GM19351 (cell line): ENCODE measurements at regions not wholly inside any gene's neighbourhood (a gene's known extent, or its start where the extent isn't known, plus 50 kb on each side); places are given as distances from the start of the nearest gene placed in this dataset.
A peak's percentile ranks its signal among the peaks of the same experiment; 100 is the strongest.
"Not testable (repeated sequence)": the region's sequence is repeated elsewhere in the genome, so short reads cannot be mapped to it uniquely, and the experiment has no call there.

ENCODE experiments used
- ATAC-seq: cut with Tn5 transposase; IDR thresholded peaks from one replicate; pipeline ENCODE4 v1.9.1; 2021; ENCODE audit warnings: mild to moderate bottlenecking, moderate library complexity; ENCODE audit not compliant: unreplicated experiment

GRCh38 chr12:9543341-9543740, 64.4 kb downstream of the KLRB1 start:
- ATAC-seq, result not testable (repeated sequence)

GRCh38 chr12:9542827-9543226, 64.9 kb downstream of the KLRB1 start:
- not testable (repeated sequence) for ATAC-seq

GRCh38 chr12:9515925-9516324, 91.8 kb downstream of the KLRB1 start:
- peak; percentile 61 for ATAC-seq

- not testable (repeated sequence) for ATAC-seq
Measured at GRCh38 chr12:9512695-9513094, 95.0 kb downstream of the KLRB1 start.

GRCh38 chr12:9510392-9511011, 97.2 kb downstream of the KLRB1 start:
- not testable (repeated sequence) for ATAC-seq

GRCh38 chr12:9509464-9510161, 98.1 kb downstream of the KLRB1 start:
- no peak for ATAC-seq

- no peak for ATAC-seq
Measured at GRCh38 chr12:9506746-9507145, 101.0 kb downstream of the KLRB1 start.

GRCh38 chr12:9503384-9503783, 104.3 kb downstream of the KLRB1 start:
- peak; percentile 58 for ATAC-seq

- ATAC-seq, result not testable (repeated sequence)
Measured at GRCh38 chr12:9502845-9503244, 104.9 kb downstream of the KLRB1 start.

GRCh38 chr12:9493325-9493724, 114.4 kb downstream of the KLRB1 start:
- not testable (repeated sequence) for ATAC-seq

- ATAC-seq, result not testable (repeated sequence)
Measured at GRCh38 chr12:9481289-9481688, 126.4 kb downstream of the KLRB1 start.

GRCh38 chr12:9474197-9474596, 133.5 kb downstream of the KLRB1 start:
- not testable (repeated sequence) for ATAC-seq

GRCh38 chr12:9473638-9474037, 134.1 kb downstream of the KLRB1 start:
- ATAC-seq, result not testable (repeated sequence)

- not testable (repeated sequence) for ATAC-seq
Measured at GRCh38 chr12:9471501-9471900, 136.2 kb downstream of the KLRB1 start.

GRCh38 chr12:9470367-9470766, 137.3 kb downstream of the KLRB1 start:
- ATAC-seq, result peak; percentile 42

GRCh38 chr12:9469956-9470355, 137.8 kb downstream of the KLRB1 start:
- not testable (repeated sequence) for ATAC-seq

GRCh38 chr12:9469463-9469862, 138.3 kb downstream of the KLRB1 start:
- ATAC-seq, result not testable (repeated sequence)

GRCh38 chr12:9468998-9469397, 138.7 kb downstream of the KLRB1 start:
- not testable (repeated sequence) for ATAC-seq

GRCh38 chr12:9468144-9468543, 139.6 kb downstream of the KLRB1 start:
- ATAC-seq, result not testable (repeated sequence)

GRCh38 chr12:9464408-9464807, 143.3 kb downstream of the KLRB1 start:
- ATAC-seq, result no peak

- ATAC-seq, result not testable (repeated sequence)
Measured at GRCh38 chr12:9455516-9455915, 152.2 kb downstream of the KLRB1 start.

- not testable (repeated sequence) for ATAC-seq
Measured at GRCh38 chr12:9454021-9454420, 153.7 kb downstream of the KLRB1 start.
